Transverse colon (tissue), 3 donors: ENCODE measurements at regions not wholly inside any gene's neighbourhood (a gene's known extent, or its start where the extent isn't known, plus 50 kb on each side); places are given as distances from the start of the nearest gene placed in this dataset.

Experiments used
- CTCF ChIP-seq, 5 experiments: fragments of 200-600 bp in 3 of 5; fragments of 450-650 bp in 2 of 5; sonication (generic) in 3 of 5; IDR thresholded peaks; 1 replicate in 2 of 5; 2 replicates in 3 of 5; pipeline ENCODE4 v1.5.1; 2016 to 2017; ENCODE audit warnings: antibody characterized with exemption in 5 of 5, inconsistent platforms in 3 of 5, mild to moderate bottlenecking in 2 of 5, moderate library complexity in 1 of 5
- POLR2A ChIP-seq: fragments of 450-650 bp; IDR thresholded peaks from one replicate; pipeline ENCODE4 v1.6.1; 2016; ENCODE audit warnings: antibody characterized with exemption, mild to moderate bottlenecking, moderate library complexity

DNA sequence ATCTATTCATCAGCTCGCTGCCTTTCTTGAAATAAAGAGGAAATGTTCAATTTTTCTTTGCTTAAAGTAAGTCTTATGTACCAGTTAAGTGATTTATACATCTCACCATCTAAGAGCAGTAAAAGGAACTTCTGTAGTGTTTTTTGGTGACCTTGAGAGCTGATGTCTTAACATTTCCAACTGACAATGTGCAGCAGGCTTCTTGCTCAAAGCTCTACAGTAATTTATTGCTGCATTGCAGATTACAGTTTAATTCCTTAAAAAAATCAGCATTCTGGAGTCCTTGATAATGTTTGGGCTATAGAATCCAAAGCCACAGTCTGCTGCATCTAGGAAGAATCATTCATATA, 61.6 kb downstream of the DIPK2A start:
- no peak for TF ChIP-seq CTCF (IDR thresholded peaks at IDR 0.05)
- TF ChIP-seq POLR2A, result no peak
